HepG2 (cell line): ENCODE measurements at regions not wholly inside any gene's neighbourhood (a gene's known extent, or its start where the extent isn't known, plus 50 kb on each side); places are given as distances from the start of the nearest gene placed in this dataset.

ENCODE experiments used
- ATAC-seq: fragments of 200-7000 bp; cut with Tn5 transposase; 3 replicates; pipeline ENCODE4 v1.9.1; 2020; ENCODE audit warnings: mild to moderate bottlenecking, moderate library complexity
- BruUV-seq: library from RNA; stranded (reverse); fragments of 400-500 nt; replicated peaks from 2 replicates; lab custom pipeline; 2021; lab: Mats Ljungman, UMichigan
- CTCF ChIA-PET: fragments of 300-600 bp; formaldehyde crosslinking; extraction: SDS; loops from one replicate; lab custom pipeline; 2021; ENCODE audit warnings: low total read pairs, inconsistent platforms, low intra/inter-chr PET ratio; lab: Yijun Ruan, JAX
- POLR2A ChIA-PET: fragments of 350-600 bp; sonication (Branson Sonifier 250); formaldehyde crosslinking; loops from one replicate; lab custom pipeline; 2020; ENCODE audit warnings: antibody characterized with exemption, inconsistent platforms; lab: Yijun Ruan, JAX
- DNase-seq: peaks from one replicate; pipeline ENCODE4 v3.0.0-alpha.2; 2015; ENCODE audit warnings: low spot score
- FAIRE-seq: peaks from 3 replicates; lab custom pipeline; 2011; peaks lifted over from hg19 to GRCh38; lab: Jason Lieb, UNC
- H2AFZ ChIP-seq: one replicate; pipeline ENCODE4 v1.6.1; 2011; ENCODE audit warnings: low read length, inconsistent platforms
- H3K27ac ChIP-seq: fragments of 300-600 bp; 3 replicates; pipeline ENCODE4 v1.8.0; 2011; ENCODE audit warnings: mixed run types, mild to moderate bottlenecking, mixed read lengths, low read length, inconsistent platforms; ENCODE audit not compliant: insufficient read depth; ENCODE audit errors: extremely low read length
- H3K27me3 ChIP-seq, 2 experiments: fragments of 200-600 bp in 1 of 2; 2 replicates in 1 of 2; 3 replicates in 1 of 2; pipeline versions ENCODE4 v1.6.0 to v1.8.0; 2011; ENCODE audit warnings: low read length in 2 of 2, mild to moderate bottlenecking in 2 of 2, moderate library complexity in 2 of 2, inconsistent platforms in 1 of 2; ENCODE audit not compliant: insufficient read depth in 2 of 2, control insufficient read depth in 1 of 2
- H3K36me3 ChIP-seq, 2 experiments: fragments of 200-600 bp in 1 of 2; replicated peaks in 1 of 2; 2 replicates in 1 of 2; 3 replicates in 1 of 2; pipeline versions ENCODE4 v1.5.1 to v1.8.0; 2011; ENCODE audit warnings: low read length in 2 of 2, inconsistent platforms in 1 of 2; ENCODE audit not compliant: insufficient read depth in 2 of 2, control insufficient read depth in 1 of 2
- H3K4me1 ChIP-seq: 2 replicates; pipeline ENCODE4 v1.5.1; 2012; ENCODE audit warnings: low read length, inconsistent platforms; ENCODE audit not compliant: insufficient read depth
- H3K4me2 ChIP-seq: 2 replicates; pipeline ENCODE4 v1.6.0; 2011; ENCODE audit warnings: low read depth, low read length, inconsistent platforms
- H3K4me3 ChIP-seq, 3 experiments: fragments of 200-600 bp in 1 of 3; sonication (generic), shearing (Covaris generic) in 1 of 3; replicated peaks in 1 of 3; 2 replicates each; pipeline ENCODE4 v1.5.1; 2011 to 2016; ENCODE audit warnings: low read length in 3 of 3, inconsistent platforms in 2 of 3, low read depth in 2 of 3, mild to moderate bottlenecking in 2 of 3, control low read depth in 1 of 3, mixed read lengths in 1 of 3; ENCODE audit not compliant: insufficient read depth in 1 of 3
- H3K79me2 ChIP-seq: one replicate; pipeline ENCODE4 v1.6.1; 2011; ENCODE audit warnings: low read length, inconsistent platforms; ENCODE audit not compliant: insufficient read depth
- H3K9ac ChIP-seq: 2 replicates; pipeline ENCODE4 v1.6.0; 2011; ENCODE audit warnings: mild to moderate bottlenecking, low read depth, low read length, inconsistent platforms; ENCODE audit not compliant: insufficient read depth
- H3K9me3 ChIP-seq: 2 replicates; pipeline ENCODE4 v1.5.1; 2012; ENCODE audit warnings: mild to moderate bottlenecking, low read length
- H4K20me1 ChIP-seq: 2 replicates; pipeline ENCODE4 v1.6.0; 2011; ENCODE audit warnings: inconsistent platforms, mild to moderate bottlenecking, low read length, moderate library complexity; ENCODE audit not compliant: insufficient read depth
- ARNT ChIP-seq: fragments of 450-650 bp; IDR thresholded peaks from 2 replicates; pipeline ENCODE4 v1.6.1; 2017
- E2F2 ChIP-seq: sonication (generic); formaldehyde crosslinking; IDR thresholded peaks from 2 replicates; pipeline ENCODE4 v1.4.0; 2020; ENCODE audit warnings: missing genetic modification reagents, borderline replicate concordance
- ETS1 ChIP-seq: sonication (generic); formaldehyde crosslinking; IDR thresholded peaks from 2 replicates; pipeline ENCODE4 v1.4.0; 2020; ENCODE audit warnings: missing genetic modification reagents
- KAT2B ChIP-seq: fragments of 150-350 bp; IDR thresholded peaks from 2 replicates; pipeline ENCODE4 v1.6.1; 2014; ENCODE audit warnings: low read depth, low read length, borderline replicate concordance
- KLF6 ChIP-seq: IDR thresholded peaks from 2 replicates; pipeline ENCODE4 v1.8.0; 2016; ENCODE audit warnings: missing biosample characterization, missing genetic modification reagents
- MXD1 ChIP-seq: sonication (generic); formaldehyde crosslinking; IDR thresholded peaks from 2 replicates; pipeline ENCODE4 v1.4.0; 2020; ENCODE audit warnings: mild to moderate bottlenecking, missing genetic modification reagents
- PAWR ChIP-seq: sonication (generic); formaldehyde crosslinking; IDR thresholded peaks from 2 replicates; pipeline ENCODE4 v1.4.0; 2020; ENCODE audit warnings: missing genetic modification reagents, mild to moderate bottlenecking, borderline replicate concordance
- REPIN1 ChIP-seq: sonication (generic); formaldehyde crosslinking; IDR thresholded peaks from 2 replicates; pipeline ENCODE4 v1.8.0; 2022; ENCODE audit warnings: missing genetic modification reagents, low read depth, mild to moderate bottlenecking, borderline replicate concordance
- ZNF562 ChIP-seq: sonication (generic); formaldehyde crosslinking; IDR thresholded peaks from 2 replicates; pipeline ENCODE4 v1.8.0; 2022; ENCODE audit warnings: missing genetic modification reagents, borderline replicate concordance
- ZNF737 ChIP-seq: sonication (generic); formaldehyde crosslinking; IDR thresholded peaks from 2 replicates; pipeline ENCODE4 v1.5.0; 2020; ENCODE audit warnings: missing genetic modification reagents, mild to moderate bottlenecking, borderline replicate concordance
- WGBS: methylation state at CpG from one replicate; pipeline ENCODE4 v1.1.6; 2017; ENCODE audit warnings: low lambda C conversion rate; 5-methylcytosine and 5-hydroxymethylcytosine counted together
- in situ Hi-C: cut with HindIII; loops from 2 replicates; pipeline ENCODE4 v1.10.0; 2017; ENCODE audit warnings: low pct_unique_long_range_greater_than_20kb; ENCODE audit not compliant: extremely low pct_ligation_motif_present
- intact Hi-C: fragments of 100-400 bp; cut with micrococcal nuclease; formaldehyde crosslinking; loops from one replicate; pipeline ENCODE4 v1.10.0; 2022; ENCODE audit not compliant: unreplicated experiment

GRCh38 chr13:40192452-40192851 lies 474.0 kb downstream of the FOXO1 start (continued):
- no peak for TF ChIP-seq PAWR (CRISPR knock-in tag)
- no peak for TF ChIP-seq E2F2 (CRISPR knock-in tag)
- no peak for TF ChIP-seq KAT2B
- no peak for TF ChIP-seq KLF6 (CRISPR knock-in tag)
- no peak for TF ChIP-seq MXD1 (CRISPR knock-in tag)
- TF ChIP-seq ARNT, result no peak
- no peak for TF ChIP-seq REPIN1 (CRISPR knock-in tag)
- TF ChIP-seq, all 625 proteins: peak for 0

GRCh38 chr13:40192858-40193257 lies 473.6 kb downstream of the FOXO1 start:
- 2% methylated on average over 4 of the region's 7 CpGs for WGBS
- Histone ChIP-seq H2AFZ (no peak overlapping the region), H3K4me2 (no peak overlapping the region), H3K27me3 (peaks cover 0 to 10% of the 10 kb centered on the region in 2 experiments; a peak in 3 of 5 replicates), H3K36me3 (no peaks in the 10 kb centered on the region), H3K9ac (no peak overlapping the region), H3K4me1 (peaks cover 14% of the 10 kb centered on the region), H4K20me1 (no peaks in the 10 kb centered on the region), H3K27ac (no peak overlapping the region), H3K9me3 (no peaks in the 10 kb centered on the region), H3K4me3 (no peak overlapping the region), H3K79me2 (no peaks in the 10 kb centered on the region)
- no peak for TF ChIP-seq ZNF737 (CRISPR knock-in tag)
- TF ChIP-seq ZNF562 (CRISPR knock-in tag), result no peak
- TF ChIP-seq ETS1 (CRISPR knock-in tag), result no peak
- ChIA-PET CTCF (no interaction called here), POLR2A (no interaction called here)
- no peak for FAIRE-seq
- in situ Hi-C loops, result no loop called here
- ATAC-seq, result no peak
- intact Hi-C loops, result no loop called here
- BruUV-seq, result no TSS peak
- DNase-seq, result no peak
